ENCODE measurements at regions not wholly inside any gene's neighbourhood (a gene's known extent, or its start where the extent isn't known, plus 50 kb on each side); places are given as distances from the start of the nearest gene placed in this dataset.

DNA sequence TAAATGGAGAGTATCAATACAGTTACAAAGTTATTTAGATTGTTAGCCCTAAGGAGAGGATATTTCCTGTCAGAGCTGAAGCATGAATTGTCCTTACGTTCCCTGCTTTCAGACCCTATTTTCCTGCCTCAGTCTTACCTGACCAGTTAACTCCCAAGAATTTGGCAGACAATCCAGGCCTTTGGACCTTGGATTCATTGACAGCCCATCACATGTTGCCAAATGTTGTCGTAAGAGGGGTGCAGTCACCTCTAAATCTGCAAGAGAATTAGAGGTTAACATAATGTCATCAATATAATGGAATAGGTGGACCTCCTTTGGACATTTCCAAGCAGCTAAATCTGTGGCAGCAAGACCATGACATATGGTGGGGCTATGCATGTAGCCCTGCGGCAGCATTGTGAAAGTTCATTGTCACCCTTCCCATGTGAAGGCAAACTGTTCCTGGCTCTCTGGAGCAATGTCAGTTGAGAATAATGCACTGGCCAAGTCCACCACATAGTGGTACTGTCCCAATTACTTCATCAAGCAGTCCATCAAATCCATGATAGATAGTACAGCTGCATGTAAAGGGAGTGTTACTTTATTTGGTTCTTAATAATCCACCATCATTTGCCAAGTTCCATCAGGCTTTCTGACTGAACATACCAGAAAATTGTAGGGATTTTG is 1137.0 kb upstream of the POU3F4 start:
- TF ChIP-seq, protein P1, sequence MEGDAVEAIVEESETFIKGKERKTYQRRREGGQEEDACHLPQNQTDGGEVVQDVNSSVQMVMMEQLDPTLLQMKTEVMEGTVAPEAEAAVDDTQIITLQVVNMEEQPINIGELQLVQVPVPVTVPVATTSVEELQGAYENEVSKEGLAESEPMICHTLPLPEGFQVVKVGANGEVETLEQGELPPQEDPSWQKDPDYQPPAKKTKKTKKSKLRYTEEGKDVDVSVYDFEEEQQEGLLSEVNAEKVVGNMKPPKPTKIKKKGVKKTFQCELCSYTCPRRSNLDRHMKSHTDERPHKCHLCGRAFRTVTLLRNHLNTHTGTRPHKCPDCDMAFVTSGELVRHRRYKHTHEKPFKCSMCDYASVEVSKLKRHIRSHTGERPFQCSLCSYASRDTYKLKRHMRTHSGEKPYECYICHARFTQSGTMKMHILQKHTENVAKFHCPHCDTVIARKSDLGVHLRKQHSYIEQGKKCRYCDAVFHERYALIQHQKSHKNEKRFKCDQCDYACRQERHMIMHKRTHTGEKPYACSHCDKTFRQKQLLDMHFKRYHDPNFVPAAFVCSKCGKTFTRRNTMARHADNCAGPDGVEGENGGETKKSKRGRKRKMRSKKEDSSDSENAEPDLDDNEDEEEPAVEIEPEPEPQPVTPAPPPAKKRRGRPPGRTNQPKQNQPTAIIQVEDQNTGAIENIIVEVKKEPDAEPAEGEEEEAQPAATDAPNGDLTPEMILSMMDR (IDR thresholded peaks at IDR 0.05): no peak
- no peak for TF ChIP-seq POLR2A (IDR thresholded peaks at IDR 0.05; ENCODE audit: low read length)

Data from A549 (cell line).